ENCODE measurements at regions not wholly inside any gene's neighbourhood (a gene's known extent, or its start where the extent isn't known, plus 50 kb on each side); places are given as distances from the start of the nearest gene placed in this dataset.
"Not testable (repeated sequence)": the region's sequence is repeated elsewhere in the genome, so short reads cannot be mapped to it uniquely, and the experiment has no call there.

DNA sequence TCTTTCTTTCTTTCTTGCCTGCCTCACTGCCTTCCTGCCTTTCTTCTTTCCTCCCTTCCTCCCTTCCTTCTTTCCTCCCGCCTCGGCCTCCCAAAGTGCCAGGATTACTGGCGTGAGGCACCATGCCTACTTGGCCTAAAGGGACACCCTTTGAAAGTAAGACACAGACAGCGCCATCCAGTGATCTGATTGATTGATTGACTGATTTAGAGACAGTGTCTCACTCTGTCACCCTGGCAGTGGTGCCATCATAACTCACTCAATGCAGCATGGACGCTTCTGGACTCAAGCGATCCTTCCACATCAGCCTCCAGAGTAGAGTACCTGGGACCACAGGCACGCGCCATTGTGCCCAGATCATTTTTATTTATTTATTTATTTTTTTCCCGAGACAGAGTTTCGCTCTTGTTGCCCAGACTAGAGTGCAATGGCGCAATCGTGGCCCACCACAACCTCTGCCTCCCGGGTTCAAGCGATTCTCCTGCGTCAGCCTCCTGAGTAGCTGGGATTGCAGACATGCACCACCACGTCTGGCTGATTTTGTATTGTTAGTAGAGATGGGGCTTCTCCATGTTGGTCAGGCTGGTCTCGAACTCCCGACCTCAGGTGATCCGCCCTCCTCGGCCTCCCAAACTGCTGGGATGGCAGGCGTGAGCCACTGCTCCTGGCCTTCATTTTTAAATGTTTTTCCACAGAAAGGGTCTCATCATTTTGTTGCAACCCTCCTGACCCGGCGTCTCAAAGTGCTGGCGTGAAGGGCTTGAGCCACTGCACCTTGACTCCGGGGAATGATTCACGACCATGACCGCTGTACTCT is 3914.7 kb upstream of the OR11H1 start:
- CTCF ChIA-PET; H3K36me3 Mint-ChIP-seq (ENCODE audit: insufficient read depth, unreplicated experiment); H3K27ac Mint-ChIP-seq (ENCODE audit: low read depth, unreplicated experiment); H3K4me3 Mint-ChIP-seq (ENCODE audit: unreplicated experiment); H3K27me3 Mint-ChIP-seq (ENCODE audit: insufficient read depth, unreplicated experiment); BruUV-seq (replicated peaks); H3K4me1 Mint-ChIP-seq (ENCODE audit: insufficient read depth, unreplicated experiment); intact Hi-C loops (cut with micrococcal nuclease); DNase-seq (ENCODE audit: unreplicated experiment); POLR2A ChIA-PET: not testable (repeated sequence)
- H3K9me3 Mint-ChIP-seq (ENCODE audit: unreplicated experiment): peaks cover 68% of the 10 kb centered on the region

DNA sequence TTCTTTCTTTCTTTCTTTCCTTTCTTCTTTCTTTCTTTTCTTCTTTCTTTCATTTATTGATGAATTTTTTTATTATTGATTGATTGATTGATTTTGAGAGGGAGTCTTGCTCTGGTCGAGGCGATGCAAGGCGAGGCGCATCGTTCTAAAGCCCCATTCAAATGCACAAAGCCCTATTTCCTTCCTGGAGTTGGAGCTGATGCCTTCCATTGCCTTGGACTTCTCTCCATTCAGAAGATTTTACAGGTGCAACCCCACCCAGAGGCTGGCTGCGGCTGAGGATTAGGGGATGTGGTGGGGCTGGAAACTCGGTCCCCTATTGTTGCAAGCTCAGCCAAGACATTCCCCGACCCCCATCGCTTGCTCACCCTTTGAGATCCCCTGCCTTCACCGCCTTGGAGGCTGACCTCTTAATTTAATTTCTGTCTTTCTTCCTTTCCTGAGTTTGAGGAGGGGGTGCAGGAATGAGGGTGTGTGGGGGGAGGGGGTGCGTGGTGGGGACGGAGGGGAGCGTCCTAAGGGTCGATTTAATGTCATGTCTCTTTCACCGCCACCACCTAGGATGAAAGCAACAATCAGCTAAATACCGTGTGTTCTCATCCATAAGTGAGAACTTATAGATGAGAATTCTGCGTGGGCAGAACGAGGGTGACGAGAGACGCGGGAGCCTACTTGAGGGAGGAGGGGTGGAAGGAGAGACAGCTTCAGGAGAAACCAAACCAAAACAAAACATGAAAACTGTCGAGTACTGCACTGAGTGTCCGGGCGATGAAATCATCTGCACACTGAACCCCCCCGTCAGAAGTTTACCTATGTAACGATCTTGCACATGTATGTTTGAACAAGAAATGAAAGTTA is 3913.9 kb upstream of the OR11H1 start:
- Mint-ChIP-seq H3K4me1 (ENCODE audit: insufficient read depth, unreplicated experiment) (no peaks in the 10 kb centered on the region), H3K27ac (ENCODE audit: low read depth, unreplicated experiment) (no peak overlapping the region), H3K36me3 (ENCODE audit: insufficient read depth, unreplicated experiment) (peaks cover 10% of the 10 kb centered on the region), H3K4me3 (ENCODE audit: unreplicated experiment) (no peak overlapping the region), H3K27me3 (ENCODE audit: insufficient read depth, unreplicated experiment) (no peaks in the 10 kb centered on the region), H3K9me3 (ENCODE audit: unreplicated experiment) (peaks cover 67% of the 10 kb centered on the region)
- CTCF ChIA-PET: no interaction called here
- TF ChIP-seq, protein P1, sequence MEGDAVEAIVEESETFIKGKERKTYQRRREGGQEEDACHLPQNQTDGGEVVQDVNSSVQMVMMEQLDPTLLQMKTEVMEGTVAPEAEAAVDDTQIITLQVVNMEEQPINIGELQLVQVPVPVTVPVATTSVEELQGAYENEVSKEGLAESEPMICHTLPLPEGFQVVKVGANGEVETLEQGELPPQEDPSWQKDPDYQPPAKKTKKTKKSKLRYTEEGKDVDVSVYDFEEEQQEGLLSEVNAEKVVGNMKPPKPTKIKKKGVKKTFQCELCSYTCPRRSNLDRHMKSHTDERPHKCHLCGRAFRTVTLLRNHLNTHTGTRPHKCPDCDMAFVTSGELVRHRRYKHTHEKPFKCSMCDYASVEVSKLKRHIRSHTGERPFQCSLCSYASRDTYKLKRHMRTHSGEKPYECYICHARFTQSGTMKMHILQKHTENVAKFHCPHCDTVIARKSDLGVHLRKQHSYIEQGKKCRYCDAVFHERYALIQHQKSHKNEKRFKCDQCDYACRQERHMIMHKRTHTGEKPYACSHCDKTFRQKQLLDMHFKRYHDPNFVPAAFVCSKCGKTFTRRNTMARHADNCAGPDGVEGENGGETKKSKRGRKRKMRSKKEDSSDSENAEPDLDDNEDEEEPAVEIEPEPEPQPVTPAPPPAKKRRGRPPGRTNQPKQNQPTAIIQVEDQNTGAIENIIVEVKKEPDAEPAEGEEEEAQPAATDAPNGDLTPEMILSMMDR (IDR thresholded peaks at IDR 0.05; ENCODE audit: unreplicated experiment): no peak
- BruUV-seq (replicated peaks): no TSS peak
- intact Hi-C loops (cut with micrococcal nuclease): no loop called here
- POLR2A ChIA-PET: no interaction called here
- DNase-seq (ENCODE audit: unreplicated experiment): no peak

DNA sequence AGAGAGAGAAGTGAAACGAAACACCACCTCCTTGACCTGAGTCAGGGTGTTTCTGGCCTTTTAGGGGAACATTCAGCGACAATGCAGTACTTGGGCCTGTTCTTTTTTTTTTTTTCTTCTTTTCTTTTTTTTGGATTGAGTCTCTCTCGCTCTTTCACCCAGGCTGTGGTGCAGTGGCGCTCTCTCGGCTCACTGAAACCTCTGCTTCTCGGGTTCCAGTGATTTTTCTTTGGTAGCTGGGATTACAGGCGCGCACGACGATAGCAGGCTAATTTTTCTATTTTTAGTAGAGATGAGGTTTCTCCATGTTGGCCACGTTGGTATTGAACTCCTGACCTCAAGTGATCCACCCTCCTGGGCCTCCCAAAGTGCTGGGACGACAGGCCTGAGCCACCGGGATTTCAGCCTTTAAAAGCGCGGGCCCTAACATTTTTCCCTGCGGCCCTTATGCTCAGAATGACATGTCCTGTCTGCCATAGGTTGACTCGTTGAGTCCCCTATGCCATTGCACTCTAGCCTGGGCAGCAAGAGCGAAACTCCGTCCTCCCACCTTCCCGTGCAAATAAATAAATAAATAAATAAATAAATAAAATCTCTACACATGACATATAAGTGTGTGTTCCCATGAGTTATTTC is 3913.1 kb upstream of the OR11H1 start:
- CTCF ChIA-PET; H3K36me3 Mint-ChIP-seq (ENCODE audit: insufficient read depth, unreplicated experiment); H3K4me1 Mint-ChIP-seq (ENCODE audit: insufficient read depth, unreplicated experiment); POLR2A ChIA-PET; H3K27me3 Mint-ChIP-seq (ENCODE audit: insufficient read depth, unreplicated experiment); intact Hi-C loops (cut with micrococcal nuclease); H3K27ac Mint-ChIP-seq (ENCODE audit: low read depth, unreplicated experiment); DNase-seq (ENCODE audit: unreplicated experiment); BruUV-seq (replicated peaks); H3K4me3 Mint-ChIP-seq (ENCODE audit: unreplicated experiment): not testable (repeated sequence)
- H3K9me3 Mint-ChIP-seq (ENCODE audit: unreplicated experiment): peaks cover 70% of the 10 kb centered on the region

DNA sequence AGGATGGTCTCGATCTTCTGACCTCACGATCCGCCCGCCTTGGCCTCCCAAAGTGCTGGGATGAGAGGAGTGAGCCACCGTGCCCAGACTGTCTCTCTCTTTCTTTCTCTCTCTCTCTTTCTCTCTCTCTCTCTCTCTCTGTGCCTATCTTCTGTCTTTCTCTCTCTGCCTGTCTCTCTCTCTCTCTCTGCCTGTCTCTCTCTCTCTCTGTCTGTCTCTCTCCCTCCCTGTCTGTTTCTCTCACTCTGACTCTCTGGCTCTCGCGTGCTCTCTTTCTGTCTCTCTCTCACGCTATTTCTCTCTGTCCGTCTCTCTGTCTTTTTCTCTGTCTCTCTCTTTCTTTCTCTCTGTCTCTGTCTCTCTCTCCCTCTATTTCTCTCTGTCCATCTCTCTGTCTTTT is 3911.2 kb upstream of the OR11H1 start:
- peaks cover 5% of the 10 kb centered on the region for H3K36me3 Mint-ChIP-seq (ENCODE audit: insufficient read depth, unreplicated experiment)
- no peaks in the 10 kb centered on the region for H3K27me3 Mint-ChIP-seq (ENCODE audit: insufficient read depth, unreplicated experiment)
- intact Hi-C loops (cut with micrococcal nuclease): no loop called here
- no peak for DNase-seq (ENCODE audit: unreplicated experiment)
- H3K4me3 Mint-ChIP-seq (ENCODE audit: unreplicated experiment): no peak overlapping the region
- H3K4me1 Mint-ChIP-seq (ENCODE audit: insufficient read depth, unreplicated experiment): no peaks in the 10 kb centered on the region
- POLR2A ChIA-PET: no interaction called here
- no peak overlapping the region for H3K27ac Mint-ChIP-seq (ENCODE audit: low read depth, unreplicated experiment)
- H3K9me3 Mint-ChIP-seq (ENCODE audit: unreplicated experiment): peaks cover 66% of the 10 kb centered on the region
- no TSS peak for BruUV-seq (replicated peaks)
- CTCF ChIA-PET: no interaction called here
- TF ChIP-seq, protein P1 (IDR thresholded peaks at IDR 0.05; ENCODE audit: unreplicated experiment): no peak

DNA sequence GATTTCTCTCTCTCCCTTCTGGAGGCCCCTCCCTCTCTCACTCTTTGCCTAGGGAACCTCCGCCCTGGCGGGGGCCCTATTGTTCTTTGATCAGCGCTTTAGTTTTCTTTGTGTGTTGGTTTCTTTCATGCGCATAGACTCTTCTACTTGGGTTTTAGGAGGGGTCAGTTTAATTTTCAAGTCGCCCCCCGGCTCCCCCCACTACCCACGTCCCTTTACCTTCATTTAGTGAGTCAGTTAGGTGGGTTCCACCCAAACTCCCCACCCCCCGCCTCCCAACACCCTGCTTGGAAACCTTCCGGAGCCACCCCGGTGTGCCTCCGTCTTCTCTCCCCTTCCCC is 3909.7 kb upstream of the OR11H1 start:
- not testable (repeated sequence) for DNase-seq (ENCODE audit: unreplicated experiment); H3K36me3 Mint-ChIP-seq (ENCODE audit: insufficient read depth, unreplicated experiment); BruUV-seq (replicated peaks)

DNA sequence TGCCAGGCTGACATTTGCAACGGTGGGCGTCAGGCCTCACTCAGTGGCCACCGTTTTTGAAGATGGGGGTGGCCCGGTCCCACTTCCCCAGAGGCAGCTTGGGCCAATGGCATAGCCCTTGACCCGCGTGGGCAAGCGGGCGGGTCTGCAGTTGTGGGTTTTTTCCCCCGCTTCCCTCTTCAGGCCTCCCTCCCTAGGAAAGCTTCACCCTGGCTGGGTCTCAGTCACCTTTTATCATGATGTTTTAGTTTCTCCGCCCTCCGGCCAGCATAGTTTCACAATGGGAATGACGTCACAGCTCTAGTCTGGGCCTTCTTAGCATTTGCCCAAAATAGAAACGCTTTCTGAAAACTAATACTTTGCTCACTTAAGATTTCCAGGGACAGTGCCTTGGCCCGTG is 3909.3 kb upstream of the OR11H1 start:
- H3K27me3 Mint-ChIP-seq (ENCODE audit: insufficient read depth, unreplicated experiment); BruUV-seq (replicated peaks); POLR2A ChIA-PET; H3K4me1 Mint-ChIP-seq (ENCODE audit: insufficient read depth, unreplicated experiment); H3K36me3 Mint-ChIP-seq (ENCODE audit: insufficient read depth, unreplicated experiment); intact Hi-C loops (cut with micrococcal nuclease); DNase-seq (ENCODE audit: unreplicated experiment); H3K4me3 Mint-ChIP-seq (ENCODE audit: unreplicated experiment); CTCF ChIA-PET; H3K27ac Mint-ChIP-seq (ENCODE audit: low read depth, unreplicated experiment): not testable (repeated sequence)
- peaks cover 51% of the 10 kb centered on the region for H3K9me3 Mint-ChIP-seq (ENCODE audit: unreplicated experiment)

More for the DNA sequence above, 3909.7 kb upstream of the OR11H1 start:
- POLR2A ChIA-PET; H3K4me1 Mint-ChIP-seq (ENCODE audit: insufficient read depth, unreplicated experiment); H3K27me3 Mint-ChIP-seq (ENCODE audit: insufficient read depth, unreplicated experiment); intact Hi-C loops (cut with micrococcal nuclease); H3K27ac Mint-ChIP-seq (ENCODE audit: low read depth, unreplicated experiment); H3K4me3 Mint-ChIP-seq (ENCODE audit: unreplicated experiment); CTCF ChIA-PET: not testable (repeated sequence)
- peaks cover 51% of the 10 kb centered on the region for H3K9me3 Mint-ChIP-seq (ENCODE audit: unreplicated experiment)

DNA sequence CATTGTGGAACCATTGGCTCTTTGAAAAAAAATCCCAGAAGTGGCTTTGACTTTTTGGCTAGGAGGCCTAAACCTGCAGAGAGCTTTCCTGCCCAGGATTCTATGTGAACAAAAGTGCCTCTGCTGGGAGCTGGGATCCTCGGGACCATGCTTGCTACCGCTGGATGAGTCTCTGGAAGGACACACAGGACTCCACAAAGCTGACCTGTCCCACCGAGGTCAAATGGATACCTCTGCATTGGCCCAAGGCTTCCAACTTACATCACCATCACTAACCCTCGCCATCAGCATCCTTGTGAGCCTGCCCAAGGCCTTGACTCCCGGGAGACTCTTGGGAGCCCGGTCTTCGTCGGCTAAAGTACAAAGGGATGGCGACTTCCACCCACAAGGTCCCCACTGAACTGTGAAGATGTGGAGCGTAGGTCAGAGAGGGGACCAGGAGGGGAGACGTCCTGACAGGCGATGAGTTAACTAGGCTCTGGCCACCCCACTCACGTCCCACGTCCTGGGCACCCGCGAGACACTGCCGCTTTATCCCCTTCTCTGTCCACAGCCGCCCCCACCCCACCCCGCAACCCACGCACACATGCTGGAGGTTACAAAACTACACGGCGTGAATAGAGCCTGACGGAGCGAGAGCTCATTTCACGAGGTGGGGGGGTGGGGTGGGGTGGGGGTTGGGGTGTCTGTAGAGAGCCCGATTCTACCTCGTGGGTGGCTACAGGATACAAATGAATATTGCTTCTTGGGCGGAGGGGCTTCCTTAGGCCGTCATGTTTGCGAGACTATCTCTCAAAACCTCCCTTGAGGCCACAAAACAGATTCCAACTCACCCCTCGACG is 3906.8 kb upstream of the OR11H1 start:
- H3K9me3 Mint-ChIP-seq (ENCODE audit: unreplicated experiment): peaks cover 47% of the 10 kb centered on the region
- BruUV-seq (replicated peaks); H3K4me3 Mint-ChIP-seq (ENCODE audit: unreplicated experiment); H3K27ac Mint-ChIP-seq (ENCODE audit: low read depth, unreplicated experiment); H3K36me3 Mint-ChIP-seq (ENCODE audit: insufficient read depth, unreplicated experiment); CTCF ChIA-PET; DNase-seq (ENCODE audit: unreplicated experiment); intact Hi-C loops (cut with micrococcal nuclease); POLR2A ChIA-PET; H3K27me3 Mint-ChIP-seq (ENCODE audit: insufficient read depth, unreplicated experiment); H3K4me1 Mint-ChIP-seq (ENCODE audit: insufficient read depth, unreplicated experiment): not testable (repeated sequence)
